DOHH2 (cell line): ENCODE measurements at regions not wholly inside any gene's neighbourhood (a gene's known extent, or its start where the extent isn't known, plus 50 kb on each side); places are given as distances from the start of the nearest gene placed in this dataset.

Experiments
- H3F3A ChIP-seq: fragments of 200-600 bp; sonication (generic), shearing (Covaris generic); 2 replicates; pipeline ENCODE4 v1.6.0; 2016; ENCODE audit warnings: antibody characterized with exemption, mild to moderate bottlenecking; ENCODE audit not compliant: control insufficient read depth, insufficient read depth
- H3K27ac ChIP-seq: fragments of 200-600 bp; sonication (generic); 2 replicates; pipeline ENCODE4 v1.5.1; 2014; ENCODE audit warnings: low read depth, mild to moderate bottlenecking, low read length, moderate library complexity
- H3K27me3 ChIP-seq: fragments of 200-600 bp; sonication (generic); 2 replicates; pipeline ENCODE4 v1.6.1; 2014; ENCODE audit warnings: mild to moderate bottlenecking, low read length, mixed read lengths; ENCODE audit not compliant: control insufficient read depth
- H3K36me3 ChIP-seq: fragments of 200-600 bp; sonication (generic); 2 replicates; pipeline ENCODE4 v1.6.1; 2014; ENCODE audit warnings: mild to moderate bottlenecking, low read length, moderate library complexity, mixed read lengths; ENCODE audit not compliant: control insufficient read depth
- H3K4me1 ChIP-seq: fragments of 200-600 bp; sonication (generic); 2 replicates; pipeline ENCODE4 v1.6.1; 2014; ENCODE audit warnings: mild to moderate bottlenecking, low read length, mixed read lengths; ENCODE audit not compliant: control insufficient read depth
- H3K4me2 ChIP-seq: fragments of 200-600 bp; sonication (generic); 2 replicates; pipeline ENCODE4 v1.6.0; 2014; ENCODE audit warnings: mild to moderate bottlenecking, low read length, moderate library complexity
- H3K4me3 ChIP-seq: fragments of 200-600 bp; sonication (generic); 2 replicates; pipeline ENCODE4 v1.5.1; 2014; ENCODE audit warnings: mild to moderate bottlenecking, low read length, mixed read lengths
- H3K79me2 ChIP-seq: fragments of 200-600 bp; sonication (generic); 2 replicates; pipeline ENCODE4 v1.6.1; 2014; ENCODE audit warnings: mild to moderate bottlenecking, low read length, mixed read lengths; ENCODE audit not compliant: control insufficient read depth
- H3K9me2 ChIP-seq: fragments of 200-600 bp; sonication (generic); replicated peaks from 2 replicates; pipeline ENCODE4 v1.6.1; 2014; ENCODE audit warnings: mild to moderate bottlenecking, low read length, mixed read lengths; ENCODE audit not compliant: control insufficient read depth
- H3K9me3 ChIP-seq: fragments of 200-600 bp; sonication (generic); 2 replicates; pipeline ENCODE4 v1.6.1; 2014; ENCODE audit warnings: antibody characterized with exemption, low read length, mixed read lengths; ENCODE audit not compliant: control insufficient read depth, insufficient read depth
- H4K20me1 ChIP-seq: fragments of 200-600 bp; sonication (generic); 2 replicates; pipeline ENCODE4 v1.6.0; 2014; ENCODE audit warnings: low read depth, mild to moderate bottlenecking, antibody characterized with exemption, low read length, moderate library complexity; ENCODE audit not compliant: control insufficient read depth, insufficient read depth
- EZH2phosphoT487 ChIP-seq: fragments of 200-600 bp; sonication (generic); IDR thresholded peaks from 2 replicates; pipeline ENCODE4 v1.6.1; 2017; ENCODE audit warnings: borderline replicate concordance, mild to moderate bottlenecking, antibody characterized with exemption, low read length, moderate library complexity, mixed read lengths
- TF ChIP-seq, protein P1 (sequence below): fragments of 200-600 bp; sonication (generic); IDR thresholded peaks from one replicate; pipeline ENCODE4 v1.5.1; 2014; ENCODE audit warnings: antibody characterized with exemption, mild to moderate bottlenecking, low read depth, low read length; ENCODE audit not compliant: poor library complexity, severe bottlenecking

DNA sequence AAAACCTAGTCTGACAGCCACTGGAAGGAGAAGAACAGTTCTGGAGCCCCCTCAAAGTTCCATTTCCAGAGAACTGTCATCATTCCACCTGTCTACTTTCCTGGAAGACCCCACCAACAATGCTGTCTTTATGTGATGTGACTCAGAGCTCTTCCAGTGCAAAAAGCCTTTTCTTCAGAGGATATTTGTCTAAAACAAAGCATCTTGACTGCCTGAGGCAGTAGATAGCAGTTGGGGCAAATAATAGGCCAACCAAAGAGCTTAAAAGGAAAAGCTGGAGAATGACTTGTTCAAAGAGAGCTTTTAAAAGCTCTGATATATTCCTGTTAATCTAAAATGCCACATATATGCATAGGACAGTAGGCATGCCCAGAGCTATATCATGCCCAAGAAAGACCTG is 62.6 kb downstream of the MIS18A start:
- no peaks in the 10 kb centered on the region for H3K4me1 ChIP-seq
- H3K4me2 ChIP-seq: no peak overlapping the region
- peaks cover 10% of the 10 kb centered on the region; the same call in 1 of the 2 replicates for H3K27me3 ChIP-seq
- no peak overlapping the region for H3K27ac ChIP-seq
- no peak for TF ChIP-seq EZH2phosphoT487
- TF ChIP-seq, protein P1, sequence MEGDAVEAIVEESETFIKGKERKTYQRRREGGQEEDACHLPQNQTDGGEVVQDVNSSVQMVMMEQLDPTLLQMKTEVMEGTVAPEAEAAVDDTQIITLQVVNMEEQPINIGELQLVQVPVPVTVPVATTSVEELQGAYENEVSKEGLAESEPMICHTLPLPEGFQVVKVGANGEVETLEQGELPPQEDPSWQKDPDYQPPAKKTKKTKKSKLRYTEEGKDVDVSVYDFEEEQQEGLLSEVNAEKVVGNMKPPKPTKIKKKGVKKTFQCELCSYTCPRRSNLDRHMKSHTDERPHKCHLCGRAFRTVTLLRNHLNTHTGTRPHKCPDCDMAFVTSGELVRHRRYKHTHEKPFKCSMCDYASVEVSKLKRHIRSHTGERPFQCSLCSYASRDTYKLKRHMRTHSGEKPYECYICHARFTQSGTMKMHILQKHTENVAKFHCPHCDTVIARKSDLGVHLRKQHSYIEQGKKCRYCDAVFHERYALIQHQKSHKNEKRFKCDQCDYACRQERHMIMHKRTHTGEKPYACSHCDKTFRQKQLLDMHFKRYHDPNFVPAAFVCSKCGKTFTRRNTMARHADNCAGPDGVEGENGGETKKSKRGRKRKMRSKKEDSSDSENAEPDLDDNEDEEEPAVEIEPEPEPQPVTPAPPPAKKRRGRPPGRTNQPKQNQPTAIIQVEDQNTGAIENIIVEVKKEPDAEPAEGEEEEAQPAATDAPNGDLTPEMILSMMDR: no peak
- no peaks in the 10 kb centered on the region for H3F3A ChIP-seq
- no peaks in the 10 kb centered on the region for H3K9me3 ChIP-seq
- H3K36me3 ChIP-seq: no peaks in the 10 kb centered on the region
- H3K9me2 ChIP-seq: no peaks in the 10 kb centered on the region
- no peak overlapping the region for H3K4me3 ChIP-seq
- H3K79me2 ChIP-seq: no peaks in the 10 kb centered on the region
- no peaks in the 10 kb centered on the region for H4K20me1 ChIP-seq

- Histone ChIP-seq H4K20me1 (no peaks in the 10 kb centered on the region), H3K4me1 (no peaks in the 10 kb centered on the region), H3K79me2 (no peaks in the 10 kb centered on the region), H3K9me2 (no peaks in the 10 kb centered on the region), H3K36me3 (no peaks in the 10 kb centered on the region), H3F3A (no peaks in the 10 kb centered on the region), H3K4me2 (no peak overlapping the region), H3K27ac (no peak overlapping the region), H3K9me3 (no peaks in the 10 kb centered on the region), H3K4me3 (no peak overlapping the region), H3K27me3 (peaks cover 10% of the 10 kb centered on the region; the same call in 1 of the 2 replicates)
- TF ChIP-seq, protein P1: no peak
- TF ChIP-seq EZH2phosphoT487: no peak
Observed at GRCh38 chr21:32215306-32215685, 63.6 kb downstream of the MIS18A start.

DNA sequence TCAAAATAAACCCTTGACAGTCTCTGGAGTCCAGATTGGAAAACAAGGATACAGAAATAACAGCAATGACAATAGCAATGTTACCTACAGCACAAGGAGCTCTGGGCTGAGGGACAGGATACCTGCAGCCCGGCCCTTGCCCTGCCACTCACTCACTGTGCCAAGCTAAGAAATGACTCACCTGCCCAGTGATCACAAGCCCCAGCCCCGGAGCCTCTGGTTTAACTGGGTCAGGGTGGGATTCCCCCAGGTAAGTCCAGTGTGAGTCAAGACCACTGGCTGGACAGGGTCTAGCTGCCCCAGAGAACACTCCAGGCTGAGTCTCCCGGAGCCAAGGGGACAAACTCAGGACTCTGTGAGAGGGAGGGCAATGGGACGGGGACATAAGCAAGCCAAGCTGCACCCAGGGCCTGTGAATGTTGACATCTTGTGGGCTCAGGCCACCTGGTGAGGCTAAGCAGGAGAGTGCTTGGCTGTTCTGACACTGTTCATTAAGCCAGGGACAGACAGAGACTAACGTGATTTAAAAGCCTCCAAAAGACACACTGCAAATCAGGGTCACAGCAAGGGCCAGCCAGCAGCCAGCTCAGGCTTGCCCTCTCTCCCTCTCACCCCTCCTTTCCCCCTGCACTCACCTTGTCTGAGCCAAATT is 64.1 kb downstream of the MIS18A start:
- Histone ChIP-seq H4K20me1 (no peaks in the 10 kb centered on the region), H3K4me1 (no peaks in the 10 kb centered on the region), H3K4me3 (no peak overlapping the region), H3K9me3 (no peaks in the 10 kb centered on the region), H3K79me2 (no peaks in the 10 kb centered on the region), H3K27ac (no peak overlapping the region), H3K27me3 (peaks cover 10% of the 10 kb centered on the region; the same call in 1 of the 2 replicates), H3K9me2 (no peaks in the 10 kb centered on the region), H3K4me2 (no peak overlapping the region), H3K36me3 (no peaks in the 10 kb centered on the region), H3F3A (no peaks in the 10 kb centered on the region)
- no peak for TF ChIP-seq EZH2phosphoT487
- TF ChIP-seq, protein P1: no peak
